H1 (cell line): ENCODE measurements at regions not wholly inside any gene's neighbourhood (a gene's known extent, or its start where the extent isn't known, plus 50 kb on each side); places are given as distances from the start of the nearest gene placed in this dataset.

ENCODE experiments used
- CTCF ChIA-PET: fragments of 300-600 bp; sonication (Branson Sonifier 250); formaldehyde crosslinking; loops from one replicate; lab custom pipeline; 2021; ENCODE audit not compliant: partially characterized antibody; lab: Charles Lee
- POLR2A ChIA-PET: fragments of 300-600 bp; sonication (Branson Sonifier 250); formaldehyde crosslinking; loops from one replicate; lab custom pipeline; 2021; ENCODE audit warnings: inconsistent platforms; ENCODE audit not compliant: partially characterized antibody; lab: Charles Lee
- DNase-seq, 2 experiments: peaks; one replicate each; pipeline versions ENCODE4 v3.0.0 to v3.0.0-alpha.2; 2010 to 2022; ENCODE audit warnings: low spot score in 2 of 2, low read depth in 1 of 2, mixed read lengths in 1 of 2
- FAIRE-seq: peaks from 2 replicates; lab custom pipeline; 2011; peaks lifted over from hg19 to GRCh38; lab: Jason Lieb, UNC
- H2AFZ ChIP-seq: 2 replicates; pipeline ENCODE4 v1.8.1; 2012; ENCODE audit warnings: low read length, inconsistent platforms
- H2AK5ac ChIP-seq: 2 replicates; pipeline ENCODE4 v1.6.1; 2013; ENCODE audit warnings: low read depth, low read length
- H2BK120ac ChIP-seq: replicated peaks from 2 replicates; pipeline ENCODE3; 2013; ENCODE audit warnings: low read depth, low read length, inconsistent platforms
- H2BK12ac ChIP-seq: 2 replicates; pipeline ENCODE4 v1.6.1; 2013; ENCODE audit warnings: low read depth, low read length
- H2BK15ac ChIP-seq: 2 replicates; pipeline ENCODE4 v1.6.1; 2013; ENCODE audit warnings: low read length
- H2BK20ac ChIP-seq: 2 replicates; pipeline ENCODE4 v1.6.1; 2013; ENCODE audit warnings: low read length
- H2BK5ac ChIP-seq: 2 replicates; pipeline ENCODE4 v1.6.1; 2013; ENCODE audit warnings: low read depth, low read length
- H3K14ac ChIP-seq: 2 replicates; pipeline ENCODE4 v1.6.1; 2013; ENCODE audit warnings: inconsistent platforms; ENCODE audit not compliant: insufficient read length
- H3K18ac ChIP-seq: 2 replicates; pipeline ENCODE4 v1.6.1; 2013; ENCODE audit warnings: low read length; ENCODE audit errors: extremely low read depth
- H3K23ac ChIP-seq: 2 replicates; pipeline ENCODE4 v1.6.1; 2013; ENCODE audit warnings: inconsistent platforms; ENCODE audit not compliant: insufficient read length
- H3K23me2 ChIP-seq: 2 replicates; pipeline ENCODE4 v1.6.1; 2013; ENCODE audit warnings: low read depth, low read length
- H3K27ac ChIP-seq: 2 replicates; pipeline ENCODE4 v1.6.1; 2011; ENCODE audit warnings: low read depth, low read length, inconsistent platforms
- H3K27me3 ChIP-seq, 4 experiments: replicated peaks in 1 of 4; 1 replicate in 1 of 4; 2 replicates in 3 of 4; pipeline versions ENCODE4 v1.6.1 to v1.8.1; 2011 to 2013; ENCODE audit warnings: low read length in 3 of 4, mild to moderate bottlenecking in 3 of 4, inconsistent platforms in 2 of 4, mixed read lengths in 2 of 4, moderate library complexity in 1 of 4; ENCODE audit not compliant: control insufficient read depth in 3 of 4, insufficient read depth in 3 of 4; ENCODE audit errors: extremely low read depth in 1 of 4
- H3K36me3 ChIP-seq, 4 experiments: 2 replicates each; pipeline versions ENCODE4 v1.6.1 to v1.8.1; 2011 to 2013; ENCODE audit warnings: mild to moderate bottlenecking in 4 of 4, low read length in 3 of 4, moderate library complexity in 2 of 4, control low read depth in 1 of 4, inconsistent platforms in 1 of 4; ENCODE audit not compliant: insufficient read depth in 4 of 4, control insufficient read depth in 2 of 4
- H3K4ac ChIP-seq: replicated peaks from 2 replicates; pipeline ENCODE3; 2013; ENCODE audit warnings: low read length, low read depth, mixed read lengths, inconsistent platforms; ENCODE audit not compliant: insufficient read length
- H3K4me1 ChIP-seq, 4 experiments: replicated peaks in 1 of 4; 1 replicate in 1 of 4; 2 replicates in 3 of 4; pipeline versions ENCODE4 v1.6.1 to v1.8.1; 2011 to 2013; ENCODE audit warnings: low read length in 3 of 4, inconsistent platforms in 2 of 4, mixed read lengths in 1 of 4; ENCODE audit not compliant: insufficient read depth in 4 of 4, control insufficient read depth in 3 of 4
- H3K4me2 ChIP-seq, 2 experiments: 2 replicates each; pipeline versions ENCODE4 v1.6.1 to v1.8.1; 2011 to 2013; ENCODE audit warnings: low read depth in 2 of 2, low read length in 2 of 2, control low read depth in 1 of 2, inconsistent platforms in 1 of 2, mild to moderate bottlenecking in 1 of 2; ENCODE audit not compliant: insufficient read depth in 1 of 2
- H3K4me3 ChIP-seq, 4 experiments: fragments of 200-600, 300-600 bp in 1 of 4; sonication (generic), shearing (Covaris generic), sonication (Bioruptor Twin) in 1 of 4; 2 replicates each; pipeline versions ENCODE4 v1.5.1 to v1.8.1; 2011 to 2016; ENCODE audit warnings: low read length in 4 of 4, low read depth in 3 of 4, control low read depth in 2 of 4, inconsistent platforms in 2 of 4, mild to moderate bottlenecking in 2 of 4, mixed read lengths in 1 of 4, moderate library complexity in 1 of 4; ENCODE audit not compliant: insufficient read depth in 2 of 4; ENCODE audit errors: extremely low read depth in 1 of 4
- H3K56ac ChIP-seq: replicated peaks from 2 replicates; pipeline ENCODE3; 2013; ENCODE audit warnings: low read depth, mild to moderate bottlenecking, mixed read lengths, low read length, inconsistent platforms; ENCODE audit not compliant: insufficient read length
- H3K79me1 ChIP-seq: 2 replicates; pipeline ENCODE4 v1.6.1; 2013; ENCODE audit warnings: low read depth, low read length, control low read depth
- H3K79me2 ChIP-seq, 2 experiments: 2 replicates each; pipeline versions ENCODE4 v1.6.1 to v1.8.1; 2012 to 2013; ENCODE audit warnings: low read length in 2 of 2, mild to moderate bottlenecking in 2 of 2, inconsistent platforms in 1 of 2; ENCODE audit not compliant: insufficient read depth in 2 of 2, control insufficient read depth in 1 of 2
- H3K9ac ChIP-seq, 4 experiments: replicated peaks in 1 of 4; 1 replicate in 1 of 4; 2 replicates in 3 of 4; pipeline versions ENCODE4 v1.6.1 to v1.8.1; 2011 to 2013; ENCODE audit warnings: low read depth in 3 of 4, low read length in 3 of 4, control low read depth in 2 of 4, mild to moderate bottlenecking in 2 of 4, moderate library complexity in 2 of 4, inconsistent platforms in 1 of 4; ENCODE audit errors: extremely low read depth in 1 of 4
- H3K9me3 ChIP-seq, 2 experiments: 2 replicates each; pipeline versions ENCODE4 v1.6.1 to v1.8.1; 2012 to 2013; ENCODE audit warnings: mild to moderate bottlenecking in 2 of 2, moderate library complexity in 2 of 2, control low read depth in 1 of 2, inconsistent platforms in 1 of 2, low read depth in 1 of 2, low read length in 1 of 2, mixed read lengths in 1 of 2; ENCODE audit not compliant: insufficient read depth in 2 of 2
- H4K20me1 ChIP-seq, 2 experiments: replicated peaks in 1 of 2; 2 replicates each; pipeline versions ENCODE3 to v1.8.1; 2011 to 2013; ENCODE audit warnings: inconsistent platforms in 2 of 2, low read length in 2 of 2, mild to moderate bottlenecking in 1 of 2; ENCODE audit not compliant: insufficient read depth in 2 of 2, control insufficient read depth in 1 of 2
- H4K5ac ChIP-seq: 2 replicates; pipeline ENCODE4 v1.6.1; 2013; ENCODE audit warnings: low read length, low read depth, mixed read lengths, inconsistent platforms; ENCODE audit not compliant: insufficient read length
- H4K8ac ChIP-seq: 2 replicates; pipeline ENCODE4 v1.8.0; 2013; ENCODE audit warnings: mild to moderate bottlenecking, moderate library complexity, low read length, inconsistent platforms; ENCODE audit not compliant: insufficient read depth; ENCODE audit errors: extremely low read depth
- H4K91ac ChIP-seq: replicated peaks from 2 replicates; pipeline ENCODE3; 2013; ENCODE audit warnings: low read length, mixed read lengths, inconsistent platforms; ENCODE audit not compliant: insufficient read length
- E2F6 ChIP-seq: IDR thresholded peaks from 2 replicates; pipeline ENCODE4 v1.6.1; 2012; ENCODE audit warnings: inconsistent platforms
- SP1 ChIP-seq: IDR thresholded peaks from 2 replicates; pipeline ENCODE4 v1.6.1; 2011; ENCODE audit warnings: low read depth, low read length
- SP4 ChIP-seq: IDR thresholded peaks from 2 replicates; pipeline ENCODE4 v1.6.1; 2012; ENCODE audit warnings: low read length, inconsistent platforms
- TAF1 ChIP-seq: IDR thresholded peaks from 2 replicates; pipeline ENCODE4 v1.6.1; 2011; ENCODE audit warnings: mild to moderate bottlenecking, low read depth, low read length
- TCF12 ChIP-seq: IDR thresholded peaks from 2 replicates; pipeline ENCODE4 v1.6.1; 2011; ENCODE audit warnings: low read depth, mild to moderate bottlenecking, low read length
- TEAD4 ChIP-seq: IDR thresholded peaks from 2 replicates; pipeline ENCODE4 v1.6.1; 2012; ENCODE audit warnings: low read depth, low read length, inconsistent platforms, mixed read lengths
- WGBS, 2 experiments: shearing (Covaris generic) in 1 of 2; methylation state at CpG; one replicate each; pipeline versions ENCODE4 v1.1.6 to v1.1.7; 2013 to 2015; ENCODE audit warnings: low lambda C conversion rate in 2 of 2, mixed read lengths in 2 of 2, inconsistent platforms in 1 of 2, low coverage in 1 of 2, missing lambda C conversion rate in 1 of 2; ENCODE audit not compliant: insufficient replicate concordance in 2 of 2, insufficient coverage in 1 of 2, insufficient read length in 1 of 2; ENCODE audit errors: extremely low coverage in 1 of 2, missing lambda C conversion rate in 1 of 2; 5-methylcytosine and 5-hydroxymethylcytosine counted together
- TF ChIP-seq, protein P1 (sequence below): IDR thresholded peaks from 2 replicates; pipeline ENCODE4 v1.6.1; 2011; ENCODE audit warnings: low read depth, mild to moderate bottlenecking, low read length; ENCODE audit not compliant: insufficient read depth

DNA sequence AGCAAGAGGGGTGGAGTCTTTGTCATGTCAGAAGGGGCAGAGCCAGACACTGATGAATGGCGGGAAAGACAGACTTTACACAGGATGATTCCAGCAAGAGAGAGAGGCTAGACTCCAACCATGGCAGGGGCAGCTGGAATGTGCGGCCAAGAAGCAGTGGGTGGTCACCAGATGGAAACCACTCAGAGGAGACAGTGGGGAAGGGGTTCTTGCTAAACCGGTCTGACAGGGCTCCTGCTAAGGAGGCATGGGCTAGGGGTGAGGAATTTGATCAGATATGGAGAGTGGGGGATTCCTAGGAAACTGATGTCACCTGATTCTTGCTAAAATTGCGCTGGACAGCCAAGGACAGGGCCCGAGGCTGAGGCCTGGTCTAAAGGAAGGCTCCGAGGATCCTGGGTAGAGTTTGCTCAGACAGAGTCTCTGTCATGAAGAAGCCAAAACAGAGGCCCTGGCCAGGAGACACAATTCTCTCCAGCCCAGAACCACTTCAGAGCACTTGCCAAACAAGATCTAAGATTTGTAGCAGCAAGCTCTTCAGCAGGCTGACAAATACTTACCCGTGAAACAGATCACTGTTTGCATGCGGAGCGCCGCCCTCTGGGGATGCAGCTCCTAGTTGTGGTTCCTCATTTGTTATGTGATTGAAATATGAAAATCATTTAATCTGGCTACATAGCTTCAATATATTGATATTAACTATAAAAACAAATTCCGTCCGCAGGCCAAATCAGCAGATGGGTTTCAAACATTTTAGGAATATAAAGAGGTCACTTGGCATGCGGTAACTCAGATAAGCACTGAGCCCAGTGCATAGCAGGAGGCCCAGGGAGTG lies 377.0 kb downstream of the TCERG1L start:
- peak in 1 of 2 experiments; percentile 48 for DNase-seq
- H2AK5ac ChIP-seq, result 0 out of 2 replicates have a peak overlapping the region, but pooled peaks have one; percentile 92
- TF ChIP-seq TCF12 (0 out of 2 replicates have a peak, but pooled peaks have one; percentile 11), SP1 (peak; percentile 77), TAF1 (no peak), E2F6 (peak; percentile 6; the same call in 1 of the 2 replicates), TEAD4 (peak; percentile 64; the same call in 1 of the 2 replicates), SP4 (no peak)
- TF ChIP-seq, protein P1, sequence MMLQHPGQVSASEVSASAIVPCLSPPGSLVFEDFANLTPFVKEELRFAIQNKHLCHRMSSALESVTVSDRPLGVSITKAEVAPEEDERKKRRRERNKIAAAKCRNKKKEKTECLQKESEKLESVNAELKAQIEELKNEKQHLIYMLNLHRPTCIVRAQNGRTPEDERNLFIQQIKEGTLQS, result no peak
- no peaks in the 10 kb centered on the region for H3K79me2 ChIP-seq
- peak overlapping the region; percentile 73 for H2BK120ac ChIP-seq
- H4K20me1 ChIP-seq, result no peaks in the 10 kb centered on the region
- H2BK12ac ChIP-seq, result peak overlapping the region; percentile 88
- no peak overlapping the region for H3K9ac ChIP-seq
- peak overlapping the region in 1 of 2 experiments; percentile 46; a peak in 1 of 4 replicates for H3K4me2 ChIP-seq
- no peaks in the 10 kb centered on the region for H3K79me1 ChIP-seq
- peak overlapping the region; percentile 66 for H2BK5ac ChIP-seq
- peak overlapping the region; percentile 27 for H3K4ac ChIP-seq
- ChIA-PET CTCF (interaction anchor here (0.6 to 3.1 kb wide), 5 partner anchors 9 to 421 kb away, joined by 3 to 8 read pairs (median 3); no protein-coding TSS in a partner anchor), POLR2A (no interaction called here)
- H3K18ac ChIP-seq, result peak overlapping the region; percentile 66; the same call in 1 of the 2 replicates
- H3K23me2 ChIP-seq, result no peaks in the 10 kb centered on the region
- H4K5ac ChIP-seq, result no peak overlapping the region
- FAIRE-seq, result no peak
- no peaks in the 10 kb centered on the region for H3K36me3 ChIP-seq
- H3K27ac ChIP-seq, result no peak overlapping the region
- no peak overlapping the region for H3K56ac ChIP-seq
- 83% methylated on average over 13 of the region's 13 CpGs; no CpG with 5 or more reads in 1 of the 2 experiments for WGBS, 2 experiments
- peak overlapping the region; percentile 72; the same call in 1 of the 2 replicates for H2BK20ac ChIP-seq
- no peak overlapping the region for H3K14ac ChIP-seq
- no peak overlapping the region; a peak in 1 of 8 replicates for H3K4me3 ChIP-seq
- H3K4me1 ChIP-seq, result peaks cover 8 to 18% (median 9%) of the 10 kb centered on the region in 4 experiments
- no peak overlapping the region for H4K8ac ChIP-seq
- no peak overlapping the region for H4K91ac ChIP-seq
- no peak overlapping the region for H3K23ac ChIP-seq
- H2AFZ ChIP-seq, result no peak overlapping the region
- no peaks in the 10 kb centered on the region for H3K27me3 ChIP-seq
- H3K9me3 ChIP-seq, result no peaks in the 10 kb centered on the region
- H2BK15ac ChIP-seq, result no peak overlapping the region
